ENCODE measurements at regions not wholly inside any gene's neighbourhood (a gene's known extent, or its start where the extent isn't known, plus 50 kb on each side); places are given as distances from the start of the nearest gene placed in this dataset.

DNA sequence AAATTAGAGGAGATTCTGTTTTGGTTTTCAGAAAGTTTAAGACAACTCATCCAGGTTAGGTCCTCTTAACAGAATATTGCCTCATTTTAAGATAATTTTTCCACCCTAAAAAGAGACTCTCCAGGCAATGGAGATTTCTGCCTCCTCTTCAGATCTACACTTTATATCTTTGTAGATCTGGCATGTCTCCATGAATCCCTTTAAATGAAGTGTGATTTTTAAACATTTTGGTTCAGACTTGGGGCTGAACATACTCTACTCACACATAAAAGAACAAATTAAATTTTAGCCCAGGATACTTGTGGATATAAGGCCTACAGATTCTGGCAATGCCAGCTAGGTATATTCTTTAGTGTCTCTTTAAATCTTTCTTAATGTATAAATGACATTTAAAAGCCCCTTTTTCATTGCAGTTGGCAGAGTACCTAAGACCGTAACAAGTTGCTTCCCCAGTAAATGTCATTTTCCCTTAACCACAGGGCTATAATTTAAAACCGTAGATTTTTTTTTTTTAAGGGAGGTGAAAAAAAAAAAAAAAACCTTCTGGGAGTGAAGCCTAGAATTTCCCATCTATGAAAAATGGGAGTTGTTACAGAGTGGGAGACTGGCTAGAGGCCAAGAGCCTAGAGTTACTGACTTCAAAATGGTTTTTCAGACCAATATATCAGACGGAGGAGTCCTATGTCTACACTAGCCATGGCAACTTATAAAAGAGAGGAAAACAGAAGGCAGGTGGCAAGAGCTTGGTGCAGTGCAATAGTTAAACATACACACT is 207.8 kb upstream of the TARS1 start:
- intact Hi-C loops (cut with micrococcal nuclease), result no loop called here
- DNase-seq (no peak), ATAC-seq (no peak)
- Histone ChIP-seq H3F3A (ENCODE audit: low read length, unreplicated experiment) (no peaks in the 10 kb centered on the region), H3K4me1 (ENCODE audit: insufficient read depth, low read length) (no peaks in the 10 kb centered on the region), H3K27me3 (ENCODE audit: low read length) (no peaks in the 10 kb centered on the region), H3K9ac (ENCODE audit: low read length) (no peak overlapping the region), H3K4me3 (ENCODE audit: low read length) (no peak overlapping the region), H3K9me3 (ENCODE audit: low read length) (no peaks in the 10 kb centered on the region), H3K4me2 (ENCODE audit: low read length) (no peak overlapping the region), H3K79me2 (ENCODE audit: low read length) (no peaks in the 10 kb centered on the region), H3K36me3 (ENCODE audit: low read depth, low read length) (no peaks in the 10 kb centered on the region), H3K9me2 (replicated peaks; ENCODE audit: low read length) (no peaks in the 10 kb centered on the region), H3K27ac (ENCODE audit: low read length) (no peak overlapping the region), H4K20me1 (ENCODE audit: low read length) (no peaks in the 10 kb centered on the region), H2AFZ (ENCODE audit: low read length) (no peak overlapping the region)
- no TSS peak for BruUV-seq (replicated peaks)
- TF ChIP-seq EZH2phosphoT487 (IDR thresholded peaks at IDR 0.05; ENCODE audit: borderline replicate concordance, low read length) (no peak), EZH2 (IDR thresholded peaks at IDR 0.05; ENCODE audit: low read length, unreplicated experiment) (no peak)
- TF ChIP-seq, protein P1, sequence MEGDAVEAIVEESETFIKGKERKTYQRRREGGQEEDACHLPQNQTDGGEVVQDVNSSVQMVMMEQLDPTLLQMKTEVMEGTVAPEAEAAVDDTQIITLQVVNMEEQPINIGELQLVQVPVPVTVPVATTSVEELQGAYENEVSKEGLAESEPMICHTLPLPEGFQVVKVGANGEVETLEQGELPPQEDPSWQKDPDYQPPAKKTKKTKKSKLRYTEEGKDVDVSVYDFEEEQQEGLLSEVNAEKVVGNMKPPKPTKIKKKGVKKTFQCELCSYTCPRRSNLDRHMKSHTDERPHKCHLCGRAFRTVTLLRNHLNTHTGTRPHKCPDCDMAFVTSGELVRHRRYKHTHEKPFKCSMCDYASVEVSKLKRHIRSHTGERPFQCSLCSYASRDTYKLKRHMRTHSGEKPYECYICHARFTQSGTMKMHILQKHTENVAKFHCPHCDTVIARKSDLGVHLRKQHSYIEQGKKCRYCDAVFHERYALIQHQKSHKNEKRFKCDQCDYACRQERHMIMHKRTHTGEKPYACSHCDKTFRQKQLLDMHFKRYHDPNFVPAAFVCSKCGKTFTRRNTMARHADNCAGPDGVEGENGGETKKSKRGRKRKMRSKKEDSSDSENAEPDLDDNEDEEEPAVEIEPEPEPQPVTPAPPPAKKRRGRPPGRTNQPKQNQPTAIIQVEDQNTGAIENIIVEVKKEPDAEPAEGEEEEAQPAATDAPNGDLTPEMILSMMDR (conservative IDR thresholded peaks at IDR 0.05; ENCODE audit: low read depth, low read length), result no peak
- POLR2A ChIA-PET (ENCODE audit: unreplicated experiment), result no interaction called here
- CTCF ChIA-PET, result interaction anchor here (0.5 kb wide), 1 partner anchor 67 kb away, joined by 3 read pairs; no protein-coding TSS in a partner anchor

DNA sequence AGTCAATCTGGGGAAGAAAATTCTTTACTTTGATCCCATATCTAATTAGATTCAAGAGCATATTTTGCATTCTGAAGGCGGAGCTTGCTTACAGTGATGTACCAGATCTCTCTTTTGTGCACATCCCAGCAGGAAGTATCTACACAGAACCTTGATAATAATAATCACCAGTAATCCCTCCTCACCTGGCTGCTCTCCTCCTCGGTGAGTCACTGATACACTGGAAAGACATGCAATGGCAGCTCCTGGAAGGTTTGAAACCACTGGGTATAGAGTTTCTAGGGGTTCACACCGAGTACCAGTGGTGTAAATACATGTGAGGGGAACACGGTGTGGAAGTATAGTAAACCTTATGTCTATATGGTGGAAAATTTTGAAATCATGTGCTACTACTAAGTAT is 205.5 kb upstream of the TARS1 start:
- no peaks in the 10 kb centered on the region for H3K9me3 ChIP-seq (ENCODE audit: low read length)
- no peak overlapping the region for H2AFZ ChIP-seq (ENCODE audit: low read length)
- H4K20me1 ChIP-seq (ENCODE audit: low read length), result no peaks in the 10 kb centered on the region
- BruUV-seq (replicated peaks), result no TSS peak
- no peak overlapping the region for H3K4me3 ChIP-seq (ENCODE audit: low read length)
- H3K27ac ChIP-seq (ENCODE audit: low read length), result no peak overlapping the region
- no peaks in the 10 kb centered on the region for H3F3A ChIP-seq (ENCODE audit: low read length, unreplicated experiment)
- no peak for ATAC-seq
- TF ChIP-seq EZH2 (IDR thresholded peaks at IDR 0.05; ENCODE audit: low read length, unreplicated experiment), result no peak
- TF ChIP-seq, protein P1 (conservative IDR thresholded peaks at IDR 0.05; ENCODE audit: low read depth, low read length), result no peak
- ChIA-PET CTCF (no interaction called here), POLR2A (ENCODE audit: unreplicated experiment) (interaction anchor here (0.5 kb wide), 1 partner anchor 1314 kb away, joined by 7 read pairs; no protein-coding TSS in a partner anchor)
- no peaks in the 10 kb centered on the region for H3K36me3 ChIP-seq (ENCODE audit: low read depth, low read length)
- intact Hi-C loops (cut with micrococcal nuclease), result no loop called here
- no peaks in the 10 kb centered on the region for H3K27me3 ChIP-seq (ENCODE audit: low read length)
- no peak for DNase-seq
- no peak overlapping the region for H3K9ac ChIP-seq (ENCODE audit: low read length)
- no peaks in the 10 kb centered on the region for H3K4me1 ChIP-seq (ENCODE audit: insufficient read depth, low read length)
- H3K4me2 ChIP-seq (ENCODE audit: low read length), result no peak overlapping the region
- no peaks in the 10 kb centered on the region for H3K9me2 ChIP-seq (replicated peaks; ENCODE audit: low read length)
- H3K79me2 ChIP-seq (ENCODE audit: low read length), result no peaks in the 10 kb centered on the region

DNA sequence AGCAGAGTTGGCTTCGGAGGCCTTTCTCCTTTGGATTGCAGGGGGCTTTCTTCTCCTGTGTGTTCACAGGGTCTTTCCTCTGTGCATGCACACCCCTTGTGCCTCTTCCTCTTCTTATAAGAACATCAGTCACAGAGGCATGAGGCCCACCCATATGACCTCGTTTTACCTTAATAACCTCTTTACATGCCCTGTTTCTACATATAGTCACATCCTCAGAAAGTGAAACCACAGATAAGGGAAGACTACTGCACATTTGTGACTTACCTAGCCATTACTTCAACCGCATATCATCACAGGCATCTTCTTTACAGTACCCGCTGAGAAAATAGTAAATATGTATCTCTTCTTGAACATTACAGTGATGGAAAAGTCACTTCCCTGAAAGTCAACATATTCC is 204.9 kb upstream of the TARS1 start:
- H3K27ac ChIP-seq (ENCODE audit: low read length), result no peak overlapping the region
- no peak for DNase-seq
- ATAC-seq, result no peak
- H3K4me1 ChIP-seq (ENCODE audit: insufficient read depth, low read length), result no peaks in the 10 kb centered on the region
- ChIA-PET CTCF (no interaction called here), POLR2A (ENCODE audit: unreplicated experiment) (no interaction called here)
- H3K36me3 ChIP-seq (ENCODE audit: low read depth, low read length), result no peaks in the 10 kb centered on the region
- no peaks in the 10 kb centered on the region for H3K9me2 ChIP-seq (replicated peaks; ENCODE audit: low read length)
- no peak overlapping the region for H3K4me2 ChIP-seq (ENCODE audit: low read length)
- no peak overlapping the region for H3K4me3 ChIP-seq (ENCODE audit: low read length)
- no peaks in the 10 kb centered on the region for H3K27me3 ChIP-seq (ENCODE audit: low read length)
- H3K79me2 ChIP-seq (ENCODE audit: low read length), result no peaks in the 10 kb centered on the region
- H2AFZ ChIP-seq (ENCODE audit: low read length), result no peak overlapping the region
- no peaks in the 10 kb centered on the region for H4K20me1 ChIP-seq (ENCODE audit: low read length)
- no peak for TF ChIP-seq EZH2phosphoT487 (IDR thresholded peaks at IDR 0.05; ENCODE audit: borderline replicate concordance, low read length)
- no peak for TF ChIP-seq EZH2 (IDR thresholded peaks at IDR 0.05; ENCODE audit: low read length, unreplicated experiment)
- TF ChIP-seq, protein P1 (conservative IDR thresholded peaks at IDR 0.05; ENCODE audit: low read depth, low read length), result no peak
- intact Hi-C loops (cut with micrococcal nuclease), result no loop called here
- H3K9ac ChIP-seq (ENCODE audit: low read length), result no peak overlapping the region
- no peaks in the 10 kb centered on the region for H3F3A ChIP-seq (ENCODE audit: low read length, unreplicated experiment)
- H3K9me3 ChIP-seq (ENCODE audit: low read length), result no peaks in the 10 kb centered on the region
- no TSS peak for BruUV-seq (replicated peaks)

Measured in PC-3 (cell line).